Subcutaneous abdominal adipose tissue (tissue), 5 donors: ENCODE measurements at regions not wholly inside any gene's neighbourhood (a gene's known extent, or its start where the extent isn't known, plus 50 kb on each side); places are given as distances from the start of the nearest gene placed in this dataset.

Source experiments
- H3K27ac ChIP-seq: one replicate; pipeline ENCODE4 v1.7.0; 2013; ENCODE audit warnings: low read depth, mild to moderate bottlenecking, inconsistent platforms, low read length, moderate library complexity
- H3K27me3 ChIP-seq, 5 donors: one replicate each; pipeline ENCODE4 v1.7.0; 2013; ENCODE audit warnings: low read length in 5 of 5, inconsistent platforms in 1 of 5; ENCODE audit not compliant: control insufficient read depth in 5 of 5, insufficient read depth in 4 of 5
- H3K36me3 ChIP-seq, 5 donors: one replicate each; pipeline ENCODE4 v1.7.0; 2013; ENCODE audit warnings: low read length in 5 of 5; ENCODE audit not compliant: control insufficient read depth in 5 of 5, insufficient read depth in 5 of 5
- H3K4me1 ChIP-seq, 5 donors: one replicate each; pipeline ENCODE4 v1.7.0; 2013; ENCODE audit warnings: low read length in 5 of 5, mild to moderate bottlenecking in 3 of 5, moderate library complexity in 1 of 5; ENCODE audit not compliant: control insufficient read depth in 5 of 5, insufficient read depth in 5 of 5
- H3K4me3 ChIP-seq, 5 donors: one replicate each; pipeline ENCODE4 v1.7.0; 2013; ENCODE audit warnings: low read length in 5 of 5, low read depth in 1 of 5
- H3K9ac ChIP-seq, 5 donors: one replicate each; pipeline ENCODE4 v1.7.0; 2013; ENCODE audit warnings: low read length in 5 of 5, mild to moderate bottlenecking in 4 of 5, moderate library complexity in 3 of 5
- H3K9me3 ChIP-seq, 5 donors: one replicate each; pipeline ENCODE4 v1.7.0; 2013; ENCODE audit warnings: low read length in 5 of 5; ENCODE audit not compliant: control insufficient read depth in 5 of 5
- donor health status: healthy.
- donor health status: healthy.
- donor health status: healthy.
- donor health status: healthy.
- donor health status: healthy.

- no peaks in the 10 kb centered on the region for H3K4me1 ChIP-seq
- H3K4me3 ChIP-seq: no peak overlapping the region
- no peaks in the 10 kb centered on the region for H3K27me3 ChIP-seq
- no peak overlapping the region for H3K9ac ChIP-seq
- no peak overlapping the region for H3K27ac ChIP-seq
- no peaks in the 10 kb centered on the region for H3K36me3 ChIP-seq
- peaks cover 0 to 6% (median 0%) of the 10 kb centered on the region in 5 donors for H3K9me3 ChIP-seq
Observed at GRCh38 chr2:235279965-235280364, 213.9 kb upstream of the AGAP1 start.

- Histone ChIP-seq H3K4me3 (no peak overlapping the region), H3K27ac (no peak overlapping the region), H3K4me1 (no peaks in the 10 kb centered on the region), H3K9ac (no peak overlapping the region), H3K9me3 (peaks cover 0 to 4% (median 0%) of the 10 kb centered on the region in 5 donors), H3K27me3 (peaks cover 0 to 7% (median 2%) of the 10 kb centered on the region in 5 donors), H3K36me3 (no peaks in the 10 kb centered on the region)
Observed at GRCh38 chr2:235283246-235283645, 210.6 kb upstream of the AGAP1 start.

- Histone ChIP-seq H3K4me3 (no peak overlapping the region), H3K9ac (no peak overlapping the region), H3K36me3 (no peaks in the 10 kb centered on the region), H3K27ac (no peak overlapping the region), H3K27me3 (peaks cover 0 to 7% (median 2%) of the 10 kb centered on the region in 5 donors), H3K4me1 (no peaks in the 10 kb centered on the region), H3K9me3 (no peaks in the 10 kb centered on the region)
Observed at GRCh38 chr2:235286622-235287374, 207.0 kb upstream of the AGAP1 start.

- H3K9me3 ChIP-seq: no peaks in the 10 kb centered on the region
- H3K27ac ChIP-seq: no peak overlapping the region
- no peak overlapping the region for H3K9ac ChIP-seq
- peaks cover 0 to 7% (median 2%) of the 10 kb centered on the region in 5 donors for H3K27me3 ChIP-seq
- no peaks in the 10 kb centered on the region for H3K4me1 ChIP-seq
- H3K4me3 ChIP-seq: no peak overlapping the region
- no peaks in the 10 kb centered on the region for H3K36me3 ChIP-seq
Observed at GRCh38 chr2:235287375-235287733, 206.5 kb upstream of the AGAP1 start.

- Histone ChIP-seq H3K4me1 (no peaks in the 10 kb centered on the region), H3K4me3 (no peak overlapping the region), H3K27ac (no peak overlapping the region), H3K27me3 (peaks cover 0 to 4% (median 0%) of the 10 kb centered on the region in 5 donors), H3K9me3 (no peaks in the 10 kb centered on the region), H3K9ac (no peak overlapping the region), H3K36me3 (no peaks in the 10 kb centered on the region)
Observed at GRCh38 chr2:235291461-235291860, 202.4 kb upstream of the AGAP1 start.

GRCh38 chr2:235293061-235293460 is 200.8 kb upstream of the AGAP1 start:
- Histone ChIP-seq H3K4me3 (no peak overlapping the region), H3K36me3 (no peaks in the 10 kb centered on the region), H3K9me3 (peaks cover 0 to 2% (median 0%) of the 10 kb centered on the region in 5 donors), H3K4me1 (no peaks in the 10 kb centered on the region), H3K27ac (no peak overlapping the region), H3K9ac (no peak overlapping the region), H3K27me3 (peaks cover 0 to 3% (median 0%) of the 10 kb centered on the region in 5 donors)

GRCh38 chr2:235295831-235296230 is 198.0 kb upstream of the AGAP1 start:
- H3K27me3 ChIP-seq: peaks cover 0 to 7% (median 0%) of the 10 kb centered on the region in 5 donors
- no peak overlapping the region for H3K9ac ChIP-seq
- no peaks in the 10 kb centered on the region for H3K4me1 ChIP-seq
- peaks cover 0 to 2% (median 0%) of the 10 kb centered on the region in 5 donors for H3K9me3 ChIP-seq
- no peak overlapping the region for H3K4me3 ChIP-seq
- no peak overlapping the region for H3K27ac ChIP-seq
- H3K36me3 ChIP-seq: no peaks in the 10 kb centered on the region

GRCh38 chr2:235300368-235301201 is 193.3 kb upstream of the AGAP1 start:
- Histone ChIP-seq H3K27ac (no peak overlapping the region), H3K36me3 (no peaks in the 10 kb centered on the region), H3K4me3 (no peak overlapping the region), H3K9me3 (peaks cover 0 to 2% (median 0%) of the 10 kb centered on the region in 5 donors), H3K9ac (no peak overlapping the region), H3K27me3 (peaks cover 0 to 14% (median 5%) of the 10 kb centered on the region in 5 donors), H3K4me1 (no peaks in the 10 kb centered on the region)

- Histone ChIP-seq H3K9me3 (peaks cover 0 to 2% (median 0%) of the 10 kb centered on the region in 5 donors), H3K27ac (no peak overlapping the region)
Observed at GRCh38 chr2:235301202-235302076, 192.4 kb upstream of the AGAP1 start.

More at GRCh38 chr2:235301202-235302076, 192.4 kb upstream of the AGAP1 start:
- no peaks in the 10 kb centered on the region for H3K4me1 ChIP-seq
- H3K9ac ChIP-seq: no peak overlapping the region
- no peak overlapping the region for H3K4me3 ChIP-seq
- peaks cover 0 to 16% (median 5%) of the 10 kb centered on the region in 5 donors for H3K27me3 ChIP-seq
- no peaks in the 10 kb centered on the region for H3K36me3 ChIP-seq
